ENCODE measurements at regions not wholly inside any gene's neighbourhood (a gene's known extent, or its start where the extent isn't known, plus 50 kb on each side); places are given as distances from the start of the nearest gene placed in this dataset.
"Not testable (repeated sequence)": the region's sequence is repeated elsewhere in the genome, so short reads cannot be mapped to it uniquely, and the experiment has no call there.

DNA sequence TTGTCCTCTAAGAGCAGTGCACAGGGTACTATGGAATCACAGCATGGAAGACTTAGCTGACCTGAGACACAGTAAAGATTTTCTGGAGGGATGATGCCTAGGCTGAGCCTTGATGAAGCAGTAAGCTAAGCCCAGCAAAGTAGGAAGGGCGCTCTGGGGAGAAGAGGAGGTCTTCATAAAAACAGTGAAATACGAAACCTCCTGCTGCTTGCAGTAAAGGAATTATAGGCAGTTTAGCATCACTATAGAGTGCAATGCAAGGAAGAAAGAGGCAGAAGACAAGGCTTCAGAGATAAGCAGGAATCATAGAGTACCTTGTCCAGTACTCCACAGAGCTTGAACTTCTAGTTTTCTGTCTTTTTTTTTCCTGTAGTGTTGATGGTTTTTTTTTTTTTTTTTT is 555.7 kb upstream of the CADM1 start:
- no peak for DNase-seq

DNA sequence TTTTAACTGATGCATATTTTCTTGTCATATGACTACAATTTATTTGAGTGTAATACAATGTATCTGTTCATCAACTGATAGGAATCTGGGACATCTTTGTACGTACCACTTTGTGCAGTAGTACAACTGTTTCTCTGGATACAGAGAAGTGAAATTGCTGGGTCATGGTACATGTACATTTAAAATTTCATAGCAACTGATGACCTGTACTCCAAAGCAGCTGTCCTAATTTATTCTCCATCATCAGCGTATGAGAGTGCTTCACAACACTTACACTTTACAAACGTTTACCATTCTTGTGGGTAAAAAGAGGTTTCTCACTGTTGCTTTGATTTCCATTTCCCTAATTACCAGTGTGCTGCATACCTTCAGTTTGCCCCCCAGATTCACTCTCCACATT is 552.8 kb upstream of the CADM1 start:
- no peak for DNase-seq

DNA sequence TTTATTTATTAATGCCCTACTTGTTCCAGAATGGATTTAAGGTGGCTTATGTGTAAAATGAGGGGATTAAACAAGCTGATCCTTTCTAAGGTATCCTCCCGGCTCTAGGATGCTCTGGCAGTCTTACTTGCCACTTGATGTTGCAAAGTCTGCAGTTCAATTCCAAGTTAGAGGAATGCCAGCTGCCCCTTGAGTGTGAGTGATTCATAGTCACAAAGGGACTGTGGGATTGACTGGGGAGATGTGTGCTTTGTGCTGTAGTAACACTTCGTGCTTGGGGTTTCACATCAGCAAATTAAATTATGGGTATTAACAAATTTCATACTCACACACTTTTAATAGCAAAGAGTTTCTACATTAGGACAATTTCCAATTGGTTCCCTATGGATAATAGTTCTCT is 550.8 kb upstream of the CADM1 start:
- DNase-seq, result no peak

DNA sequence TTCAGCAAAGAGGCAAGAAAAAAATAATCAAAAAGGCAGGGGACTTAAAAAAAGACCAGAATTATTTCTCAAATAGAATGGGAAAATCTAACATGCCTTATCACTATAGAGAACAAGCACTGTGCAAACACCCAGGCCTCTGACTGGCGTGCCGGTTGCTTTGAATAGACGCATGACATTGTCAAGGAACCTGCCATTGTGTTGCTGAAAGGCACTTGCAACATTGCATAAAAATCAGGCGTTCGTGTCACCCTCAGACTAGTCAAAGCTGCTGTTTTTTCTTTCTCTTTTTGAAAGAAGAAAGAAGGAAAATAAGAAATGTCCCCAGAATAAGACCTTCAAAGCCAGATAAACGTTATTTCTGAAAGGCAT is 549.3 kb upstream of the CADM1 start:
- no peak for DNase-seq

DNA sequence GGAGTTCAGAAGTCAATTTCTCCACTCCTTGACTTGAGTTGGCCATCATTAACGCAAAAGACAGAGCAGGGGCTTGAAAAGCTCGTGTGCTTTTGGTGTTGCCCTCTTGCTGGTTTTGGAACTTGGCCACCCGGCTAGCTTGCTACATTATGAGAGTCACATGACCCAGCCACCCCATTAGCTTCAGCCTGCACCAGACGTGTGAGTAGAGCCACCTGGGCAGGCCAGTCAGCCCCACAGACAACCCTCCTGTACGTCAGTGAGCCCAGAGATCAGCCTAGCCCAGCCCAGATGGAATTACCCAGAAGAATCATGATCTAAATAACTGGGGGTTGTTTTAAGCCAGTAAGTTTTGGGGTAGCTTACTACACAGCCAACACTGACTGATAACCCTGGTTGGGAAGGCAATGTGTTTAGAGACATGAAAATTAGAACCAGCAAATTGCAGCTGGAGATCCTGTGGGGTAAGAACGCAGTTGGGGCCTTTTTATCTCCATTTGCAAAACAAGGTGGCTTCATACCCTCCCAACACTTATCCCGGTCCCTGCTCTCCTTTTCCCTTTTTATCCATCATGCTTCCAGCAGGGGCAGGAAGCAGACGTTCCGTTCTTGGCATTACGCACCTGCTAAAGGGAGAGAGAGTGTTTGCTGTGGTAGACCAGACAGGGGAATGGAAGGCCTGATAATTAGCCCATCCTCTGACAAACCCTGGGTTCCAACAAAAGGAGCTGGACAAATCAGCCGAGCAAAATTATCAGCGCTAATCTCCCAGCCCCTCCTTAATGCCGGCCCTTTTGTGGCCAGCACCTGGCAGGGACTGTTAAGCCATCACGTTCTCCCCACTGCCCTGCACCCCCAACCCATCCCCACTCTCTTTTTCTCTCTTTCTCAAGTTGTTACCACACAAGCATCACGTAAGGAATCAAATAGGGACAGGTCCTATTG is 548.7 kb upstream of the CADM1 start:
- DNase-seq, result peak; percentile 69

DNA sequence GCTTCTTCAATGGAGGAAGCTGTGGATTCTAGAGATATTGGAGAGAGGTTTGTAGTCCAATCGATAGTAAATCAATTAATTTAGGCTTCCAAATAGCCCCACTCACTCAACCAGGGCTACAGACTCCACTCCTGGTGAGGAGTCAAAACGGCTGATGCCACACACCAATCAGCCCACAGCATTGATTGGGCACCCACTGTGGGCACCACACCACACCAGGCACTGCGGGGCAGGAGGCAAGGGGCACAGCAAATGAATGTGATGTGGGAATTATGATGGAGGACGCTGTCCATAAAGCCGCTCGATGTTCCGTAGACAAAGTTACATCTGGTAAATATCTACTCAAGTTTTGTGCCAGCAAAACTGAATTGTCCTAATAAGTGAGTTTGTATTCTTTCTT is 547.3 kb upstream of the CADM1 start:
- no peak for DNase-seq

DNA sequence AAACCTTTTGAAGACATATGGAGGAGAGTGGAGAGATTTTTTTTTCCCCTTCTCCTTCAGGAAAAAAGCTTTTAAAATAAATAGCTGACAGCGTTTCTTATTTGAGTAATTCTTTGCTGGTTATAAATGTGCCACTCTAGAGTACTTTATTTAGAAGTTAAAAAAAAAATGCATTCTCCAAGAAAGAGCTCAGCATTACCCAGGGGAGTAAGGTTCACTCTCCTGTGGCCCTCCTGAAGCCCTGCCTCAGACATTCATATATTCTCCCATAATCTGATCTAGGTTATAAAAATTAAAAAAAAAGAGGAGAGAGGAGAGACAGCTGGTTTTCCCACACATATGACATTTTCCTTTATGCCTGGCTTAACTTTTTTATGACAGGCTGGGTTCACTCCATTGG is 545.2 kb upstream of the CADM1 start:
- DNase-seq, result no peak

DNA sequence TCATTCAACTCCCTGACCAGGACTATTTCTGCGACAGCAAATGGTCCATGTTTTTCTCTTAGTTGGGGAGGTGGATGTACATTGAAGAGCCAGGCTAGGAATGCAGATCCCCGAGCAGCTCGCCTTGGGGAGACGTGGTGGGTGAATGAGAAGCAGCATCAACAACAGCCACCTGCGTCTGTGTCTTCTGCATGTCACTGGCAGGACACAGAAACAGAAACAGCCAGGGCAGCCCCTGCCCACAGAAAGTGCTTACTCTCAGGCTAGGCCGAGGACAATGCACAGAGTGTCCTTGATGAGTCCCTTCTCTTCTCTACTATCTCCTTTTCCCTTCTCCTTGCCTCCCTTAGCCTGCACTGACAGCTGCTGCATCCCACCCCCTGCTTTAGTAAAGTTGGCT is 541.9 kb upstream of the CADM1 start:
- DNase-seq, result no peak

DNA sequence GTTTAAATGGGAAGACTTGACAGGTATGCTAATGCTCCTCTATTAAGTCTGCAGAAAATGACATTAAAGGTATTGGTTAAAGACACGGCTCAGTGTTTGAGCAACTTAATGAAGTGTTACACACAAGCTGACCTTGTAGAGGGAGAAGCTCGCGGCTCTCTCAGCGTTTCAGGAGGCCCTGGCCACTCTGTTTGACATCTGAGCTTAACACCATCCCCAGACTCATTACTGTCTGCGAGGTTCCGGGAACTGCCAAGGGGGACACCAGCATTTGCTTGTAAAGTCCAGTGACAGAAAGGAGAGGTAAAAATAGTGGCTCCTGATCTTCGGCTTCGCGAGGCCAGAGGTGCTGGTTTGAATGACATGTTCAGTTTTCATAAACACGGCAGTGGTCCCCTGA is 540.7 kb upstream of the CADM1 start:
- no peak for DNase-seq

DNA sequence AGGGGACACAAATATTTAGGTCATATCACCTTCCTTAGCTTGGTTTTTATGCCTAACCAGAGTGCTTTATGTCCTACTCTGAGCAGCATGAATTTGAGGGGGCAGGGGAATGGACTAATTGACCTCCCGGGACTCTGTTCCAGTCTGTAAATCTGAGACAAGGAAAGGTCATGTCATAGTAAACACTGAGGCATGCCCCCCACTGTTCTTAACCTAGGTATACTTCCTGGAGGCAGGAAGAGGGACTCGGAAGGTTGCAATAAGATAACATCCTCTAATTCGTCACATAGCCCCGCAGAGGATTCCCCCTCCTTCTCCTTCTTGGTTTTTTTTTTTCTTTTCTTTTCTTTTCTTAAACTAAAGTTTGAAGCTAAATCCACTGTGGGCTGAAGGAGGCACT is 540.3 kb upstream of the CADM1 start:
- DNase-seq, result no peak

DNA sequence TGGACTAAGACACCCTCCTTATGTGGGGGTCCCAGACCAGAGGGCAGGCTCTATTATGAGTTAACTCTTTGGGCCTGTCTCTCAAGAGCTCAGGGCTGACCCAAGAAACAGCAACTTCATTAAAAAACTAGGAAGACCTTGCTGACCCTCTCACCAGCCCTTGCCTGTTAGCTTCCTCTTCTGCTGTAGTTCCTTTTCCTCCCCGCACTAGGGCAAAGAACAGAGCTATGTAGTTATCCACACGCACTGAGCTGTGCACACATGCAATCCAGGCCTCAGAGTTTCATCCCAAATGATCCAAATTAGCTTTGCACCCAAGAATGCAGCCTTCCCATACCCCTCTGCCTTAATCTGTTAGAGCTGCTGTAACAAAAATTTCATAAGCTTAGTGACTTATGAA is 539.6 kb upstream of the CADM1 start:
- no peak for DNase-seq

DNA sequence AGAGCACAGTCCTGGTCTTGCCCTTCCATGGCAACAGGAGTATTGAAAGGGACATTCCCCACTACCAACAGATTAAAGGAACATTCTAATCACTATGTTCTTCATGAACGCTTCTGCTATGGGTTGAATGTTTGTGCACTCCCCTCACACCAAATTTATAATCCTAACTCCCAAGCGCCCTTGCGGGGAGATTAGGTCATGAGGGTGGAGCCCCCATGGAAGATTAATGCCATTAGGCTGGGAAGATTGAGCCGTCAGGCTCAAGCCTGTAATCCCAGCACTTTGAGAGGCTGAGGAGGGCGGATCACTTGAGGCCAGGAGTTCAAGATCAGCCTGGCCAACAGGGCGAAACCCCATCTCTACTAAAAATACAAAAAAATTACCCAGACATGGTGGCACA is 538.8 kb upstream of the CADM1 start:
- DNase-seq, result not testable (repeated sequence)

DNA sequence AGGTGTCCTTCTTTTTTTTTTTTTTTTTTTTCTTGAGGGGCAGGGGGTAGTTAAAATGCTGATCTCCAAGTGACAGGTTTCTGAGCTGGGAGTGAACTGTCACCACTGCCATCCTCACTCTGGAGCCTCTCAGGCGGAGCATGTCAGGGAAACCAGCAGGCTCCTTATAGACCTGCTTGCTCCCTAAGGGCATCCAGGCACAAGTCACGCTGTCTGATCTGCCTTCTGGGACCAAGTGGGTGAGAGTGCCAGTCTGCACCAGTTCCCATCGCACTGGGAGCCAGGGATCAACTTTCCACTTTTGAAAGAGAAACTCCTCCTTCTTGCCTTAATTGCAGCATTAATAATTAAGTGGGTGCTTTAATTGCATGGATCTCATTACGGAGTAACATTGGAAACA is 537.9 kb upstream of the CADM1 start:
- DNase-seq, result peak; percentile 55

DNA sequence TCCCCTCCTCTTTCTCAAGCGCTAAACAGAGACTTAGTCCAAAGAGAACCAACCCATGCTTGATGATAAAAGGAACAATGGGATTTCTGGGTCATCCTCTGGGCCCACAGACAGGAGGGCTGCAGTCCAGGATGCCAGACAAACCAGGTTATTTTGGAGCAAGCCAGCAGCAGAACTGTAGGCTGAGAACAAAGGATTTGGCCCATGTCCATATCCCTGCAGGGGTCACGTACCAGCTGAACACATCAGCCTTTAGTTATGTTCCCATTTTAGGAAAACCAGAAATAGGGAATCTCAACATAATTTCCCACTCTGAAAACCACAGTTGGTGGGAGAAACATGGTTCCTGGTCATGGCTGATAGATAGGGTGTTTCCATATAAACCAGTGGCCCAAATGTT is 533.6 kb upstream of the CADM1 start:
- DNase-seq, result no peak

DNA sequence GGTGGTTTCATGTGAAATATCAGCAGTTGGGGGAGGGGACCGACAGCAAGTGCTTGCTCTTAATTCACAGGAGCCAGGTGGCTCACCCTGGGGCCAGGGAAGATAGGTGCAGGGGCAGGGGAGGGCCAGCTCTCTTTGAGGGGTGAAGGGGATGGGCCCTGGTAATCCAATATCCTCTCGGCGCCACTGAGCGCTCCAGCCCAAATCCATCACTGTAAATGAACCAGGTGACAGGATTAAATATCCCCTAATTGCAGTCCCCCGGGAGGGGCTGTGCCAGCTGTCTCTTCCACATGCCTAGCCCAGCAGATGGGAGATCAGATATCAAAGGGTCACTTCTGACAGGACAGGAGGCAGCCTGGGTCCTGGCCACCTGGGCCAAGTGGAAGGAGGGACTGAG is 531.8 kb upstream of the CADM1 start:
- DNase-seq, result peak; percentile 99

DNA sequence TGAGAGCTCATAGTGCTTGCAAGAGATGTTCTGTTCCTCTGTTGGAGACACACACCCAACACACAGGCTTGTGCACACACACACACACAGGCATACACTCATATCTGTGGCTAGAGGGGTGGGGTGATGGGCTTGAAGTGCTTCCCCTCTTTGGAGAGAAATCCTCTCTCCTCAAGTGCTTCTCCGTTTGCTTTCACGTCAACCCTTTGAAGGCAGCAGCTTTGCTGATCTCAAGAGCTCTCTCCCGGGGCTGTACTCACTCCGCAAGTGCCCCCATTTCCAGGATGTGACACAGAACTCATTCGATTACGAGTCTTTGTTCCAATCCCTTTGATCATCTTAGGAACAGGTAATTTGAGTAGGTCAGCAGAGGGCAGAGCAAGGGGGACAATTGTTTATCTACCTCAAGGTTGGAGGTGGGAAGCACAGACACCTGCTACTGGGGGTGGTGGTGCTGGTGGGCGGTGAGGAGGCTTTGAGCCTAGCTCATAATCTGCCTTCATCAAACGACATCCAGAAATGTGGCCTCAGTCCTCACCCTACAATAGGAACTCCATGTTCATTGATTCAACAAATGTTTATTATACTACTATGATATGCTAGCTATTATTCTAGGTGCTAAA is 529.8 kb upstream of the CADM1 start:
- DNase-seq, result peak; percentile 94

DNA sequence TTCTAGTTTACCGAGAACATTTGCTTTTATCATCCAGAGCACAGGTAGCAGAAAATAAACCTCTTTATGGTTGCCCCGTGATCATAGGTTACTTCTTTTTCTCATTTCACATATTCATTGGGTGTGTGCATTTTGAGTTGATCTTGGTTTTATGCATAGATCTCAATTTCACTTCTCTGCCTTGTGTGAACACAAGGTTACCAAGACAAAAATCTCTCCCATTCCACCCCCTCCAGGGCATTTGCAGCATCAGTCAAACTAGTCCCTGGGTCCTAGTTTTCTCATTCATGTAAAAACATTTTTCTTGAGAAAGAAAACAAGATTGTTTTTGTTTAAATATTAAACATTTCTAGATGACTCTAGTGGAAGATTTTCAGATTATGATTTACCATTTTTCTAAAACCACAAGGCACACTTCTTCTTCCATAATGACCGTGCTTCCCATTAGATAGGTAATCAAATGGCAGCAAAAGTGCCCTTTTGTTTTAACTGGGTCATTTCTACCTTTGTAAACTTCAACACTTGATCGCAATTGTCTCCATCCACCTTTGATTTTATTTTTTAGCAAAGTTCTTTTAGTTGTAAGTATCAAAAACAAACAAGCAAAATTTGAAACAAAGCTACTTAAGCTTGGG is 526.6 kb upstream of the CADM1 start:
- DNase-seq, result no peak

DNA sequence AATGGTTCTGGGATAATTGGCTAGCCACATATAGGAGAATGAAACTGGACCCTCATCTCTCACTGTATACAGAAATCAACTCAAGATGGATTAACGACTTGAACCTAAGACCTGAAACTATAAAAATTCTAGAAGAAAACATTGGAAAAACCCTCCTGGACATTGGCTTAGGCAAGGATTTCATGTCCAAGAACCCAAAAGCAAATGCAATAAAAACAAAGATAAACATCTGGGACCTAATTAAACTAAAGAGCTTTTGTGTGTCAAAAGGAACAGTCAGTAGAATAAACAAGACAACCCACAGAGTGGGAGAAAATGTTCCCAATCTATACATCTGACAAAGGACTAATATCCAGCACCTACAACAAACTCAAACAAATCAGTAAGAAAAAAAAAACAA is 524.3 kb upstream of the CADM1 start:
- peak; percentile 73 for DNase-seq

DNA sequence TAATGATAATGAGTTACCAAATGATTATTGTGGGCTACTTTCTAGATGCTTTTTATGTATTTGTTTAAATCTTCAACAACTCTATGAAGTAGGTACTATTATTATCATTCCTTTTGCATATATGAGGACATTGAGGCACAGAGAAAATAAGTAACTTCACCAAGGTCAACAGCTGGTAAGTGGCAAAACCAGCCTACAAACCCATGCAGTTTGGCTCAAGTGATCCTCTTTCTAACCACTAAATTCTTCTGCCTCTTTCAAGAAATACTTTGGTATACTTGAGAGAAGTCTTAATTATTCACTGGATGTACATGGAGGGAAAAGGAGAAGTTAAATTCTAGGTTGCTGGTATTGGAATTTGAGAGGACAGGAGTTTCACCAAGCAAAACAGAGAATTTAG is 495.2 kb upstream of the CADM1 start:
- no peak for DNase-seq

DNA sequence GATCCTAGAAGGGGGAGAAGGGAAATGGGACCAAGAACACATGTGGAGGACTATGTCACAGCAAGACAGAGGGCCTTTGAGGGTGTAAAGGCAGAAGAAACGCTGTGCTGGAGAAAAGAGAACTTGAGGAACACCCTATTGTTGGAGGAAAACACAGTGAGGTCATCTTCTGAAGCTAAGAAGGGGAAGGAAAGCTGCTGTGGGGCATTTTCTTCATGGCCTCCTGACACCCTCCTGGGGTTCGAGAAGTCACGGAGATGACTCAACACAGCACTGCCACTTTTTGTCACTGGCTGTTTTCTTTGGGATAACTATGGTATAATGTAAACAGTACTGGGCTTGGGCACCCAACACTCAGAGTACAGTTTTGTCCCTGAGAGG is 492.6 kb upstream of the CADM1 start:
- DNase-seq, result no peak

DNA sequence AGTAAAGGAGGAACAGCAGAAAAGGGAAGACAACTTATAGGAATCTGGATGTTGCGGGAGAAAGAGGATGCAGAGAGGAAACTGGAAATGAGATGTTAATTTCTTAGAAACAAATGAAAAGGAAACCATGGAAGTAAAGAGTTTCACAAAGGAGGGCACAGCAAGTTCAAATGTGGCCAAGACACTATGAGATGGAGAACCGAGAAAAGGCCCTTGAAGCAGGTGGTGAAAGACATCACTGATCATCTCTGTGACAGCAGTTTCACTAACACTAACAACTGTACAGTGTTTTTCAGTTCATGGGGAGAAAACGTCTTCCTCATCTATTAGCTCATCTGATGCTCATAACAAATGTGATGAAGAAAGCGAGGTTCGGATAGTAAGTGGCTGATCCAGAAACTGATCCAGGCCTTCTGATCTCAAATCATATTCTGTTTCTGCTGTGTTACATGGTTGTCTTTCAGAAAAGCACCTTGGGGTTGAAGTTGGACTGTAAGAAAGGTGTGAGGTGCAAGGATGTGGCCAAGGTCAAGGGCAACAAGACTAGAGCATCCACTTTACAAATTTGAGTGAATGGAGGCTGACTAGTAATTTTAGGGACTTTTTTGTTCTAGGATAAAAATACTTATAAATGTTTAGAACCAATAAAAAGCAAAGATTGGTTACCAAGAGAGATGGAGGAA is 492.1 kb upstream of the CADM1 start:
- DNase-seq, result no peak

DNA sequence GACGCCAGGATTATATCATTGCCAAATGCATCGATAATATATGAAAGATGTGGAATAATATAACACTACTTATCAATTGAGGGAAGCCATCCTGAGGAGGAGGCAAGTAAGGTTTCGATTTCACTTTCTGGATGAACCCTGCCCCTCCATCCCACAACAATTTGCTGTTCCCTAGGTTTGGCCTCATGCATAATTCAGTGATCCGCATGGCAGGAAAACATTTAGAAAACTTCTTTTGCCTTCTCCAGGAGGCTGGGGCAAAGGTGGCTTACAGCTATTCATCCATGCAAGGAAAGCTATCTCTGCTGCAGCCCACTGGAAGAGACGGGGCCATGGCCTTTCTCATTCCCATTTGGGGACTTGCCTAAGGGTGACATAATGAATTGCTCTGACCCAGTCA is 489.4 kb upstream of the CADM1 start:
- DNase-seq, result no peak

DNA sequence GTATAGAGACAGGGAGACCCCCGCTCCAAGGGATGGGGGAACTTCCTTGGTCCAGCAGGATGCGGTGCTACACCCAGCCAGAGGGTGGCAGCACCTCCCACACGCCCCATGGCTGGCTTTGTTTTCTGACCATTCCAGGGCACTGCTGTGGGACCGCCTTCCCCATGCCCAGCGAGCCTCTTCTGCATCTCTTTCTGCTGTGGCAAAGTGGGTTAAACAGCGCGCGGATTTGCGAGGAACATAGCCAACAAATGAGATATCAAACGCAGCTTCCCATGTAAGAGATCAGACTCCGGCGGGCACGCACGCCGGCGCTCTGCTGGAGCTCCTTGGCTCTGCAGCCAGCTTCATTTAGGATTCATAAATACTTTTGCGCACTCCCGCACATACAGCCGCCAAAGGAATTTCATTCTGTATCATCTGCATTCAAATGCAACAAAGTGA is 485.8 kb upstream of the CADM1 start:
- DNase-seq, result no peak

DNA sequence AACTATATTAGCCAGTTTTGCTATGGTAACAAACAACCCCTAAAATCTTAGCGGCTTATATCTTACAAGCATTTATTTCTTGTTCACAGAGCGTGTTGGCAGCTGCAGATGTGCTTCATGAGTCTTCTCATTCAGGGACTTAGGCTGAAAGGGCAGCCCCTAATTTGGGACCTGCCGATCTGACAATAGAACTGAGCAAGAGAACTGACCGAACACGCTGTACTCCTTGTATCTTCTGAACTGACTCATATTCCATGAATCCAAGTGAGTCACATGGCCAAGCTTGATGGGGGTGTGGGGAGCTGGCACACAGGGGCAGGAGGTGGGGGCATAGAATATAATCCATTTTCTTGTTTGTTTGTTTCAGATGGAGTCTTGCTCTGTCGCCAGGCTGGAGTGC is 481.7 kb upstream of the CADM1 start:
- DNase-seq, result no peak
